ENCODE measurements at regions not wholly inside any gene's neighbourhood (a gene's known extent, or its start where the extent isn't known, plus 50 kb on each side); places are given as distances from the start of the nearest gene placed in this dataset.
A peak's percentile ranks its signal among the peaks of the same experiment; 100 is the strongest.
"Not testable (repeated sequence)": the region's sequence is repeated elsewhere in the genome, so short reads cannot be mapped to it uniquely, and the experiment has no call there.

DNA sequence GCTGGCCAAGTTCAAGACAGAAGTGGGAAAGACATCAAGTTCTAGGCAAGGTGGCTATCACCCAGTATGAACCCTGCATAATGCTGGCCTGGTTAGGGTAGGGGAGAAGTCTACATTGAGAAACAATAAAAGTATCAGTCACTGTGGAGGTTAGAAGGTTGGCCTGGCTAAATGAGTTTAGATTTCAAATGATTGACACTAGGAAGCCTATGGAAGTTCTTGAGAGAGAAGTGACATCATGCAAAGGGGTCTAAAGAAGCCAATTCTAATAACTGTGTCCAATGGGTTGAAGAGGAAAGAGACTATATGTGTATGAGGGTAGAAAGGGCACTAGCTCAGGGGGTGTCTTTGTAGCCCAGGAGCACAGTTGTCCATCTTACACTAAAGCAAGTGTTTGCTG lies 98.5 kb upstream of the MBIP start:
- no peaks in the 10 kb centered on the region for H3K27me3 ChIP-seq (ENCODE audit: control insufficient read depth, insufficient read depth, low read length)
- no peak overlapping the region for H3K4me3 ChIP-seq (ENCODE audit: low read depth, low read length)
- DNase-seq (ENCODE audit: low read depth) (no peak), FAIRE-seq (no peak)
- TF ChIP-seq, protein P1, sequence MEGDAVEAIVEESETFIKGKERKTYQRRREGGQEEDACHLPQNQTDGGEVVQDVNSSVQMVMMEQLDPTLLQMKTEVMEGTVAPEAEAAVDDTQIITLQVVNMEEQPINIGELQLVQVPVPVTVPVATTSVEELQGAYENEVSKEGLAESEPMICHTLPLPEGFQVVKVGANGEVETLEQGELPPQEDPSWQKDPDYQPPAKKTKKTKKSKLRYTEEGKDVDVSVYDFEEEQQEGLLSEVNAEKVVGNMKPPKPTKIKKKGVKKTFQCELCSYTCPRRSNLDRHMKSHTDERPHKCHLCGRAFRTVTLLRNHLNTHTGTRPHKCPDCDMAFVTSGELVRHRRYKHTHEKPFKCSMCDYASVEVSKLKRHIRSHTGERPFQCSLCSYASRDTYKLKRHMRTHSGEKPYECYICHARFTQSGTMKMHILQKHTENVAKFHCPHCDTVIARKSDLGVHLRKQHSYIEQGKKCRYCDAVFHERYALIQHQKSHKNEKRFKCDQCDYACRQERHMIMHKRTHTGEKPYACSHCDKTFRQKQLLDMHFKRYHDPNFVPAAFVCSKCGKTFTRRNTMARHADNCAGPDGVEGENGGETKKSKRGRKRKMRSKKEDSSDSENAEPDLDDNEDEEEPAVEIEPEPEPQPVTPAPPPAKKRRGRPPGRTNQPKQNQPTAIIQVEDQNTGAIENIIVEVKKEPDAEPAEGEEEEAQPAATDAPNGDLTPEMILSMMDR (IDR thresholded peaks at IDR 0.05; ENCODE audit: insufficient read depth, low read length, severe bottlenecking): no peak
- no peaks in the 10 kb centered on the region for H3K36me3 ChIP-seq (ENCODE audit: control insufficient read depth, insufficient read depth, low read length)

DNA sequence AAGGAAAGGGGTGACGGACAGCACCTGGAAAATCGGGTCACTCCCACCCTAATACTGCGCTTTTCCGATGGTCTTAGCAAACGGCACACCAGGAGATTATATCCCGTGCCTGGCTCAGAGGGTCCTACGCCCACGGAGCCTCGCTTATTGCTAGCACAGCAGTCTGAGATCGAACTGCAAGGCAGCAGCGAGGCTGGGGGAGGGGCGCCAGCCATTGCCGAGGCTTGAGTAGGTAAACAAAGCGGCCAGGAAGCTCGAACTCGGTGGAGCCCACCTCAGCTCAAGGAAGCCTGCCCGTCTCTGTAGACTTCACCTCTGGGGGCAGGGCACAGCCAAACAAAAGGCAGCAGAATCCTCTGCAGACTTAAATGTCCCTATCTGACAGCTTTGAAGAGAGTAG lies 91.5 kb upstream of the MBIP start:
- not testable (repeated sequence) for FAIRE-seq; DNase-seq (ENCODE audit: low read depth); H3K4me3 ChIP-seq (ENCODE audit: low read depth, low read length); H3K27me3 ChIP-seq (ENCODE audit: control insufficient read depth, insufficient read depth, low read length); H3K36me3 ChIP-seq (ENCODE audit: control insufficient read depth, insufficient read depth, low read length)

DNA sequence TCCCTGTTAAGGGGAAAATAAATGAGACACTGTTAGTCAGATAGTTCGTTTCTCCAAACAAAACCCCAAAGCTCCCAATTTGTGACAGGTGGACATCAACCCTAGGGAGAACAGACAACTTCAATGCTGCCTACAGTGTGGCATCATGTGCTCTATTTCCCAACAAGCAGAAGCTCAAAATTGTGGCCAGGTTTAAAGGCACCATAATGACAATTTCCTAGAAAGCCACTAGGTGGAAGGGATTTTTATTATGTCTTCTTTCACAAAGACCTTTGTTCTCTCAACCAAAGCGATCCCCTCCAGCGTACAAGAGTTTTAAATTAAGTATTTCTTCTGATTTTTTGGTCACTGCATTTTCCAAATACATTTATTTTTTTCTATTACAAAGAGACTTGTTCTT lies 88.0 kb upstream of the MBIP start:
- DNase-seq (ENCODE audit: low read depth) (no peak), FAIRE-seq (no peak)
- Histone ChIP-seq H3K36me3 (ENCODE audit: control insufficient read depth, insufficient read depth, low read length) (no peaks in the 10 kb centered on the region), H3K4me3 (ENCODE audit: low read depth, low read length) (no peak overlapping the region), H3K27me3 (ENCODE audit: control insufficient read depth, insufficient read depth, low read length) (no peaks in the 10 kb centered on the region)
- TF ChIP-seq, protein P1 (IDR thresholded peaks at IDR 0.05; ENCODE audit: insufficient read depth, low read length, severe bottlenecking): no peak

DNA sequence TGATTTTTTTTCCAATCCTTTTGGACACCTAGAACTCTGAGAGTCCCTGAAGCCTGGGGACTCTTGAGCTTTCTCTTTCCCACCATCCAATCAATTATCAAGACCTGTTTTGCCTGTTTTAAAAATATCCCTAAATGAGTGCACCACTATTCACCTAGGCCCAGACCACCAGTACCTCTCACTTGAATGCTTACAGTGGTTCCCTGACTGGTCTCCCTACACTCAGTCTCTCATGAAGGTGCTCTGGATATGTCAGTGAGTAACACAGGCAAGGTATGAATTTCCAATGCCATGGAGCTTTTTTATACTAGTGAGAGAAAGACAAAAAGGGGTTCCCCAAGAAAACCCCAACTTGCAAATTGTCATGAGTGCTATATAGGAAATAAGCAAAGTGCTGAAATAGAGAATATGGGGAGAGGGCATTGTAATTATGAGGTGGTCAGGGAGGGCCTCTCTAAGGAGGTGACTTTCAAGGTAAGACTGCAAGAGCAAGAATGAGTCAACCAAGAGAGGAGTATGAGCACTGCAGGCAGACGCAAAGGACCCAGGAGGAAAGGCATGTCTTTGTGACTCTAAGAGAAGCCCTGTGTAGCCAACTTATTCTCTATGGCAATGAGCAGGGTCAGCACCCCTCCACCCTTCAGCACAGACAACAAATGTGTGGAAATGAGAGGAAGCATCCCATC lies 85.3 kb upstream of the MBIP start:
- Histone ChIP-seq H3K27me3 (ENCODE audit: control insufficient read depth, insufficient read depth, low read length) (no peaks in the 10 kb centered on the region), H3K36me3 (ENCODE audit: control insufficient read depth, insufficient read depth, low read length) (no peaks in the 10 kb centered on the region), H3K4me3 (ENCODE audit: low read depth, low read length) (no peak overlapping the region)
- TF ChIP-seq, protein P1 (IDR thresholded peaks at IDR 0.05; ENCODE audit: insufficient read depth, low read length, severe bottlenecking): no peak
- no peak for DNase-seq (ENCODE audit: low read depth)
- no peak for FAIRE-seq

DNA sequence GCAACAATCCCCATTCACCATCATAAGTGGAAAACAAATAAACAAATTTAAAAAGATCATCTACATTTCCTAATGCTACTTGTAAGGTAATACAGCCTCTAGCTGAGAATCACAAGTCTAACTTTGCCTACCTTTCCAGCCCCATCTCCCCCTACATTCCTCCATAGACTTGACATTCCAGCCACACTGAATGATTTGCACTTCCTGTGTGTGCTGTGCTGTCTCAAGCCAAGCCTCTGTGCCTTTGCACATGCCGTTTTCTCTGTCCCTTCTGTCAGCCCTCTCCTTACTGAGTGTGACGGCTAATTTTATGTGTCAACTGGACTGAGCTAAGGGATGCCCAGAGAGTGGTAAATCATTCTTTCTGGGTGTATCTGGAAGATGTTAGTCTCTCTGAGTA lies 82.4 kb upstream of the MBIP start:
- no peaks in the 10 kb centered on the region for H3K36me3 ChIP-seq (ENCODE audit: control insufficient read depth, insufficient read depth, low read length)
- no peak overlapping the region for H3K4me3 ChIP-seq (ENCODE audit: low read depth, low read length)
- no peak for DNase-seq (ENCODE audit: low read depth)
- no peak for FAIRE-seq
- TF ChIP-seq, protein P1 (IDR thresholded peaks at IDR 0.05; ENCODE audit: insufficient read depth, low read length, severe bottlenecking): no peak
- H3K27me3 ChIP-seq (ENCODE audit: control insufficient read depth, insufficient read depth, low read length): no peaks in the 10 kb centered on the region

DNA sequence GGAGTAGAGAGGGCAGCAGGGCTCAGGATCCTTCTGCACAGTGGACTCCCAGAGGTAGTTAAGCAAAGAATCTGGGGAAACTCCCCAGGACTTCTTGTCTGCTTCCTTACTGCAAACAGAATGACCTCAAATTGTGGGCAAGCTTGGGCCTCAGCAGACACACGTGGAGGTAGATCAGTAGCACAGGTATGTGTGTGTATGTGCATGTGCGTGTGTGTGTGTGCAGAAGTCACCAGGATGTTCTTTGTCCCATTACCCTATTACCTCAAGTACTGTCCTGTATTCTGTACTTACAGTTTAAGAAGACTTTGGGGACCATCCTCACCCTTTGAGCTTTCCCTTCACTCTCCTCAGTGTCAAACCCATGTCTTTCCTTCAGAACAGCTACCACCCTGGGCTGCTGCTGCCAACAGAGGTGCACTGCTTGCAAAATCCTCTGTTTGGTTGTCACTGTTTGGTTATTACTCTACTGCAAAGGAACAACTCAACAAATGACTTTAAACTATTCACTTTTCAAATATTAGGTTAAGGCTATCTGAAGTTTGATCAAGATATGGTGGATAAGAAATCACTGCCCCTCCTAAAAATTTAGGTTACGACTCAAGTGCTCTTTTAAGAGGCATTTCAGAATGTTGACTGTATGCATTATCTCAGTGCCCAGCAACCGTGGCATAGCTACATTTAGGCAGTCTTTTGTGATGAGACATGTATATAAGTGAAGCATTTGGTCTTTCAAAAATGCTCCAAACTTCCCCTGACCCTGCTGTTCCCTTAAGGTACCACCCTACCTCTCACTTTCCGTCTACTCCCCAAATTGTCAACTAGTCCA lies 78.2 kb upstream of the MBIP start:
- peak; percentile 75 for FAIRE-seq

More for the DNA sequence above, 78.2 kb upstream of the MBIP start:
- H3K27me3 ChIP-seq (ENCODE audit: control insufficient read depth, insufficient read depth, low read length): no peaks in the 10 kb centered on the region
- no peaks in the 10 kb centered on the region for H3K36me3 ChIP-seq (ENCODE audit: control insufficient read depth, insufficient read depth, low read length)
- DNase-seq (ENCODE audit: low read depth): no peak
- TF ChIP-seq, protein P1 (IDR thresholded peaks at IDR 0.05; ENCODE audit: insufficient read depth, low read length, severe bottlenecking): no peak
- H3K4me3 ChIP-seq (ENCODE audit: low read depth, low read length): no peak overlapping the region

All from bronchial epithelial cell (primary cell).